ENCODE measurements at regions not wholly inside any gene's neighbourhood (a gene's known extent, or its start where the extent isn't known, plus 50 kb on each side); places are given as distances from the start of the nearest gene placed in this dataset.

DNA sequence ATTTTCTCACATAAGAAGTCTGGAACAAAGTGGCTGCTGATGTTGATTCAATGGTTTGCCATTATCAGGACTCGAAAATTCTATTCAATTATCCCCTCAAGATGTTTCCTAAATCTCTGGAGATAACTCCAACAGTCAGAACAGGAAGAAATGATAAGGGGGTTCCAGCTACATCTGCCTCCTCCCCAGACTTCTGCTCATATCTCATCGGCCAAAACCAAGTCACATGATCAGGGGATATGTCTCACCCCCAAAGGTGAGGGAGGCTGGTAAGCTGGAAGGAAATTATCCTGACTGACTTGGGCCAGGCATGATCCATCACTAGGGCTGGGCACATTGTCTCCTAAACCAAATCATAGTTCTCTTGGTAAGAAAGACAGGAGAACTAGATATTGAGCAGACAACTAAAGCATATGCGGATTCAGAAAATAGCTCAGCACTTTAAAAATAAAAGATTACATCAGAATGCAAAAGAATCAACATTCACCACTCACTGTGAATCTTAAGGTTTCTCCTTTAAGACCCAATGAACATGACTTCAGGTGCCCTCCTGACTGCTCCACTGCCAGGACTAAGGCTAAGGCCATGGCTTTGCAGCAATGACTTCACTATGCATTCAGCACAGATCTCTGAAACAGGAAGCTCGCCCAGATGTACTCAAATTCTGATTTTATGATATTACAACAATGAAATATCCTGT is 306.3 kb downstream of the ENC1 start:
- Histone ChIP-seq H2AFZ (ENCODE audit: low read depth, low read length) (no peak overlapping the region), H3K4me3 (ENCODE audit: low read length) (no peak overlapping the region), H3K9me3 (ENCODE audit: low read length) (no peaks in the 10 kb centered on the region), H3K36me3 (ENCODE audit: insufficient read depth, low read length) (no peaks in the 10 kb centered on the region), H3K4me1 (ENCODE audit: insufficient read depth, low read length) (peaks cover 2% of the 10 kb centered on the region), H3K27me3 (ENCODE audit: insufficient read depth, low read length) (no peaks in the 10 kb centered on the region)

DNA sequence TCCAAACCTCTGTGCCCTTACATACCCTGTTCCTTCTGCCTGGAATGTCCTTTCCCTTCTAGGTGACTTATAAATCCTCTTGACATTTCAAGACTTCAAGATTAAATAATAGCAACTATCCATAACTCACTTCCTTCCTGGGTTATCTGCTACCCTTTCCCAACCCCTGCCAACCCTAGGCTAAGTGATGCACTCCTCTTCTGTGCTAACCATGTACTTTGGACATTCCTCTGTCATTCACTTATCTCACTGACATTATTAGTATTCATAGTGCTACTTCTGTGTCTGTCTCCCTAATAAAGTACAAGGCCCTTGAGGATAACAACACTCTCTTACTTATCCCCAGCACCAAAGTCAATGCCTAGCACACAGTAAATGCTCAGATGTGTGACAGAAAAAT is 307.1 kb downstream of the ENC1 start:
- Histone ChIP-seq H3K4me3 (ENCODE audit: low read length) (no peak overlapping the region), H3K27me3 (ENCODE audit: insufficient read depth, low read length) (no peaks in the 10 kb centered on the region), H2AFZ (ENCODE audit: low read depth, low read length) (no peak overlapping the region), H3K4me1 (ENCODE audit: insufficient read depth, low read length) (peaks cover 2% of the 10 kb centered on the region), H3K9me3 (ENCODE audit: low read length) (no peaks in the 10 kb centered on the region), H3K36me3 (ENCODE audit: insufficient read depth, low read length) (no peaks in the 10 kb centered on the region)

DNA sequence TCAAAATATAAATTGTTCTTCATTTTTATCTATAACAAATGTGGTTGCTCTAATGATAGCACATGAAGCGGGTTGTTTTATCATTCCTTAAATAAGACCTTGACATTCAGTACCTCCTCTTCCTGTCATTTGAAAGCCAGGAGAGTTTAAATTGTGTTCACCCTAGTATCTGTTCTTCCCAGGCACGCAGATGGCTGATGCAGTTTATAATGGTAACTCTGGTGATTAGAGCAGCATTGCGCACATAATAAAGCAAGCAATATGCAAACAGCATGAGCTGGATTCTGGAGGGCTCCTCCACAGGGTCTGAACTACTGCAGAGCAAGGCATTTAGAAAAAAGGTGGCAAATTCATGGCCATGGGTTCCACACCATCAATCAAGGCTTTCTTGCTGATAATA is 307.8 kb downstream of the ENC1 start:
- Histone ChIP-seq H3K4me3 (ENCODE audit: low read length) (no peak overlapping the region), H3K27me3 (ENCODE audit: insufficient read depth, low read length) (no peaks in the 10 kb centered on the region)

DNA sequence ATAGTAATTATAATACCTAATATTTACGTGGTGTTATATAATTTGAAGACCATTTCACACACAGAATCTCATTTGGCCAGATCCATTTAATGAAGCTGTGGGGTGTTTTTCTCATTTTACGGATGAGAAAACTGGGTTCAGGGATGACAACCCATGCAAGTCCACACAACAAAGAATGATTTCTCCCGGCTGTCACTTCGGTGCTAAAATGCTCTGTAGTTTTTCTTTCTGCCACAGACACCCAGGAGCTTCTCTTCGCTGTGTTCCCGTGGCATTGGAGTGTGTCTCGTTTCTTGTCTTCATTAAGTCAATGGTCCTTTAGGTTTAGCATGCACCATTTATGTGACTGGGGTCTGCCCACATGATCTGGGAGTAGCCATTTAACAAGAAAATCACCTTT is 308.5 kb downstream of the ENC1 start:
- peaks cover 4% of the 10 kb centered on the region for H3K4me1 ChIP-seq (ENCODE audit: insufficient read depth, low read length)
- H3K9me3 ChIP-seq (ENCODE audit: low read length), result no peaks in the 10 kb centered on the region
- H3K36me3 ChIP-seq (ENCODE audit: insufficient read depth, low read length), result no peaks in the 10 kb centered on the region
- H3K4me3 ChIP-seq (ENCODE audit: low read length), result no peak overlapping the region
- H3K27me3 ChIP-seq (ENCODE audit: insufficient read depth, low read length), result no peaks in the 10 kb centered on the region
- no peak overlapping the region for H2AFZ ChIP-seq (ENCODE audit: low read depth, low read length)

More for the DNA sequence above, 307.8 kb downstream of the ENC1 start:
- Histone ChIP-seq H3K4me1 (ENCODE audit: insufficient read depth, low read length) (peaks cover 2% of the 10 kb centered on the region), H3K36me3 (ENCODE audit: insufficient read depth, low read length) (no peaks in the 10 kb centered on the region), H2AFZ (ENCODE audit: low read depth, low read length) (no peak overlapping the region), H3K9me3 (ENCODE audit: low read length) (no peaks in the 10 kb centered on the region)

DNA sequence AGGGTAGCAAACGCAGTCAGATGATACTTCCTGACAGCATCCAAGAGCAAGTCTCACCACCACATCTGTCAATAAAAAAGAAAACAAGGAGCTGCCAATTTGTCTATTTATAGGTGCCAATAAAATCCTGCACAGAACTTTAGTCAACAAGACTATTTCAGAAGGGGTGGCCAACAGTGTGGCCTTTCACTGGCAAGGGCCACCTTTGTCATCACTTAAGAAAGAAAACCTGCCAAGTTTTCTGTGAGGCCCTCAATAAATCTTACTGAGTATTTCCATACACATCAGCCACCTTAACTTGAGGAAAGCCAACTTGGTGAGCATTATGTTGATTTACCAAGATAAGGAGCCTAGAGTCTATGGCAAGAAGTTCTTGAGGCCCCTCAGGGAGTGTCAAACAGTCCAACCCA is 312.3 kb downstream of the ENC1 start:
- Histone ChIP-seq H3K36me3 (ENCODE audit: insufficient read depth, low read length) (no peaks in the 10 kb centered on the region), H2AFZ (ENCODE audit: low read depth, low read length) (no peak overlapping the region), H3K27me3 (ENCODE audit: insufficient read depth, low read length) (no peaks in the 10 kb centered on the region), H3K9me3 (ENCODE audit: low read length) (no peaks in the 10 kb centered on the region), H3K4me3 (ENCODE audit: low read length) (no peak overlapping the region), H3K4me1 (ENCODE audit: insufficient read depth, low read length) (peaks cover 12% of the 10 kb centered on the region)

DNA sequence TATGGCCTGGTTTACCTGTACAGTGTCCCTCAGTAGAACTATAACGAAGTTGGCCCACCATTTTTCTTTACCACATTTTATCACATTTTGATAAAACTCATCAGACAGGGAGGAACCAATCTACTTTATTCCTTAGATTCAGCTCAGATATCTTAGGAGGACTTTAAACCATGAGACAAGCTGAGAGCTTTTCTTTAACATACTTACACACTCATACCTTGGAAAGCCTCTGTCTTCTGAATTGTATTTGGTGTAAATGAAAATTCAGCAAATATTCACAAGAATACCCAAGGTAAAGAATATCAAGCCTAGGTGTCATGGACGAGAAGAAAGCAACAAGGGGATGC is 313.2 kb downstream of the ENC1 start:
- no peaks in the 10 kb centered on the region for H3K9me3 ChIP-seq (ENCODE audit: low read length)
- peaks cover 19% of the 10 kb centered on the region for H3K4me1 ChIP-seq (ENCODE audit: insufficient read depth, low read length)
- H3K36me3 ChIP-seq (ENCODE audit: insufficient read depth, low read length), result no peaks in the 10 kb centered on the region
- no peak overlapping the region for H3K4me3 ChIP-seq (ENCODE audit: low read length)
- H2AFZ ChIP-seq (ENCODE audit: low read depth, low read length), result no peak overlapping the region
- H3K27me3 ChIP-seq (ENCODE audit: insufficient read depth, low read length), result no peaks in the 10 kb centered on the region

DNA sequence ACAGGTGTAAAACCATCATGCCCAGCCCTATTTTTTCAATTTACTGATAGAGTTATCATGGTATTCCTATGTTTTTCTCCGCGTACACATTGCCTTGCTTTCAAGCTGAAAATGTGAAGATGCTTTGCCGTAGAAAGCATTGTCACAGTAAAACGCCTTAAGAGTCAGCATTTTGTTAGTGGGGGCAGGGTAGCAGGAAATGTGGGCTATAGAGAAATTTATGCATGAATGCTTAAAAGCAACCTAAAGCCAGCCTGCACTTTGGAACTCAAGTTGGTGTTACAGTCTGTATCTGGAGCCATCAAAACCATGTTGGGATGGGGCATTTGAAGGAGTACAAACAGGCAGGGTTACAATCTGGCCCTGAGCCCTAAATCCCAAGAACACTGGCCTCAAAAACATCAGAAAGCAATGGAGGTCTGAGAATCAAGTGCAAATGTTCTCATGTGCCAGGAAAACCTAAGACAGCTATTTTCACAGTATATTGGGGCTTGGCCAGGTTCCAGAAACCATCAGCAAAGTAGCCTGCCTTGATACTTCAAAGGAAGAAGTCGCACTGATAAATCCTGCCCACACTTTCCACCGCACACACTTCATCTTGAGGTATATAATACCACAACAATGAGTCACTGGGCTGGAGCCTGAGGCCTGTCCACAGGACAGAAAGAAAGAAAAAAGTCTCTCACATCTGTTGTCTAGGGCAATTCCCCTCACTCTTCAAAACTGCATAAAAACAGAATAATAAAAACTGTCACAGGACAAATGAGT is 313.8 kb downstream of the ENC1 start:
- Histone ChIP-seq H2AFZ (ENCODE audit: low read depth, low read length) (no peak overlapping the region), H3K36me3 (ENCODE audit: insufficient read depth, low read length) (no peaks in the 10 kb centered on the region), H3K4me3 (ENCODE audit: low read length) (no peak overlapping the region), H3K4me1 (ENCODE audit: insufficient read depth, low read length) (peaks cover 25% of the 10 kb centered on the region), H3K9me3 (ENCODE audit: low read length) (no peaks in the 10 kb centered on the region), H3K27me3 (ENCODE audit: insufficient read depth, low read length) (no peaks in the 10 kb centered on the region)

DNA sequence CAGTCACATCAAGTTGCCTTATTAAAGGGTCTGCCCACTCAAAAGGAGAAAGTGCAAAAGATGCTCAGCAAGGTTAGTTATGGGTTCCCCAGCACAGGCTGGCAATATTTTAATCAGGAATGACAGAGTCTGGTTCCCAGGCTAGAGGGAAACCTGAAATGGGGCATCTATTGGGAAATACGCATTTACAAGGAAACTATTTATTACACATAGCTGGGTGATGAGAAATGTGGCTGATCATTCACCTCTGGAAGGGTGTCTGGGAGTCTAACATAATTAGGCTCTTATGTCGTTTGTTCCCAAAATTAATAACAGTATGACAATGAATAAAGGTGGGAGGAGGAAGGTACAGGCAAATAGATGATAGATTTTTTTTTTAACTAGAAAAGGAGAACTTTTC is 314.7 kb downstream of the ENC1 start:
- Histone ChIP-seq H3K4me3 (ENCODE audit: low read length) (no peak overlapping the region), H3K4me1 (ENCODE audit: insufficient read depth, low read length) (peaks cover 33% of the 10 kb centered on the region), H3K27me3 (ENCODE audit: insufficient read depth, low read length) (no peaks in the 10 kb centered on the region), H3K9me3 (ENCODE audit: low read length) (no peaks in the 10 kb centered on the region), H2AFZ (ENCODE audit: low read depth, low read length) (no peak overlapping the region), H3K36me3 (ENCODE audit: insufficient read depth, low read length) (no peaks in the 10 kb centered on the region)

DNA sequence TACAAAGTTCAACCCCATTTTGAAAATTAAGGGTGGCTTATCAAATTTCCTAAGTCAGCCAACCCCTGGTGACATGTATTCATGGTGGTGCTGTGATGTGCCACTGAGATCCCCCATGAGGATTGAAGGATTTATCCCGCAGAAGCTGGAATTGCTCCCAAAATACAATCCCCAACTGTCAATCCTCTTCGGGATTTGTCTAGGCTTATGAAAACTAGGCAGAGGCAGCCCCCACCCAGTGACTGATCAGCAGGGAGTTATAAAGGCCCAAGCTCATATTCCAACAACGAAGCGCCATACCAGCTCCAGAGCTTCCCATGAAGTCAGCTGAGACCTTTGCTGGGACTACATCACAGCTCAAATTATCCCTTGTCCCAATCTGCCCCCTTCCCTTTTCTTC is 316.0 kb downstream of the ENC1 start:
- no peak overlapping the region for H2AFZ ChIP-seq (ENCODE audit: low read depth, low read length)
- no peaks in the 10 kb centered on the region for H3K27me3 ChIP-seq (ENCODE audit: insufficient read depth, low read length)
- H3K4me1 ChIP-seq (ENCODE audit: insufficient read depth, low read length), result peaks cover 38% of the 10 kb centered on the region
- H3K9me3 ChIP-seq (ENCODE audit: low read length), result no peaks in the 10 kb centered on the region
- no peaks in the 10 kb centered on the region for H3K36me3 ChIP-seq (ENCODE audit: insufficient read depth, low read length)
- no peak overlapping the region for H3K4me3 ChIP-seq (ENCODE audit: low read length)

DNA sequence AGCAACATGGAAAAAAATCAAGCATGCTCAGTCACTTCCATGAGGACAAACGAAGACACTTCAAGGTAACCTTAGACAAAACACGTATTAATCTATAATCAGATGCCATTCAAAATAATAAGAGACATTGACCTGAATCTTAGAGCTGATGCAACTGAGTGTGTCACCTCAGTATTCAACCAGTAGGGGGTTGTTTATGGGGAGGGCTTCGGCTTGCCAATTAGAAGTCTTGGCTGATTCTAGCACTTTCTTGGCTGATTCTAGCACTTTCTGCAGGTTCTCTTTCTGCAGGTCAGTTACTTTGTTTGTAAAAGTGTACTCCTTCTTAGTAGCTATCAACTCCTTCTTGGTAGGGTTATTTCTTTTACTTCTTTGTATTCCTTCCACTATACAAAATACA is 317.6 kb downstream of the ENC1 start:
- Histone ChIP-seq H2AFZ (ENCODE audit: low read depth, low read length) (no peak overlapping the region), H3K27me3 (ENCODE audit: insufficient read depth, low read length) (no peaks in the 10 kb centered on the region), H3K4me3 (ENCODE audit: low read length) (no peak overlapping the region), H3K36me3 (ENCODE audit: insufficient read depth, low read length) (no peaks in the 10 kb centered on the region), H3K9me3 (ENCODE audit: low read length) (no peaks in the 10 kb centered on the region), H3K4me1 (ENCODE audit: insufficient read depth, low read length) (peaks cover 38% of the 10 kb centered on the region)

DNA sequence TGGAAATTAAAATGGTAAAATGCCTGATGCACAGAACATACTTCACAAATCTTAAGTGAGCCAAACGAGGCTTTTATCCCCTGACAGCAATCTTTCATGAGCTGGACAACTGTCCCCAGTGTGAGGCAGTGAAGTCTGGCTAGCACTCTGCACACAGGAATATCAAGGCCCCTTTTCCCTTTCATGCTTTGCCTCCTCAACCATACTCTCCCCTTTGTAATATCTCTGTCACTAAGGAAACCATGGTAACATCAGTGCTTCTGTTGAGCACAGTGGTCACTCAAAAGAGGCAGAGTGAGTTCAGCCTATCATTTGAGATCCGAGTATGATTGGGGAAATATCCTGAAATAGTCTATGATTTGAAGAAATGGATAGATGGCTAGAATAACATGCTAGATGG is 318.3 kb downstream of the ENC1 start:
- no peaks in the 10 kb centered on the region for H3K27me3 ChIP-seq (ENCODE audit: insufficient read depth, low read length)
- no peak overlapping the region for H3K4me3 ChIP-seq (ENCODE audit: low read length)

DNA sequence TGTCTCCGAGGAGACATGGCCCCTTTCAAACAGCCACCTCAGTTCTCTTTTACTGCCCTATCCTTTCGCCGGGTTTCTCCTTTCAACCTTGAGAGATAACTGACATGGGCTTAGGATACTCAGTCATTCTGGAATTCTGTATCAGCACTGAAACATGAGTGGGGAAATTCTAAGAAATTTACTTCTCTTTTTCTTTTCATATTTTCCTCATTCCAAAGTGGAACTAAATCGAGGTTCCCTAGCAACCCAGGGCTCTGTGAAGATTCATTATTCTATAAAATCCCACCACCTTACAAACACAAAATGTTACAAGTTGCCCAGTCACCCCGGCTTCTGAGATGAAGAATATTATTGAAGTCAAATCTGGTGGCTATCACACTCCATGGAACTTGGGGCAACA is 319.2 kb downstream of the ENC1 start:
- Histone ChIP-seq H2AFZ (ENCODE audit: low read depth, low read length) (no peak overlapping the region), H3K4me3 (ENCODE audit: low read length) (no peak overlapping the region), H3K9me3 (ENCODE audit: low read length) (no peaks in the 10 kb centered on the region), H3K27me3 (ENCODE audit: insufficient read depth, low read length) (no peaks in the 10 kb centered on the region), H3K36me3 (ENCODE audit: insufficient read depth, low read length) (no peaks in the 10 kb centered on the region), H3K4me1 (ENCODE audit: insufficient read depth, low read length) (peaks cover 35% of the 10 kb centered on the region)

More for the DNA sequence above, 318.3 kb downstream of the ENC1 start:
- Histone ChIP-seq H2AFZ (ENCODE audit: low read depth, low read length) (no peak overlapping the region), H3K9me3 (ENCODE audit: low read length) (no peaks in the 10 kb centered on the region), H3K36me3 (ENCODE audit: insufficient read depth, low read length) (no peaks in the 10 kb centered on the region), H3K4me1 (ENCODE audit: insufficient read depth, low read length) (peaks cover 38% of the 10 kb centered on the region)

DNA sequence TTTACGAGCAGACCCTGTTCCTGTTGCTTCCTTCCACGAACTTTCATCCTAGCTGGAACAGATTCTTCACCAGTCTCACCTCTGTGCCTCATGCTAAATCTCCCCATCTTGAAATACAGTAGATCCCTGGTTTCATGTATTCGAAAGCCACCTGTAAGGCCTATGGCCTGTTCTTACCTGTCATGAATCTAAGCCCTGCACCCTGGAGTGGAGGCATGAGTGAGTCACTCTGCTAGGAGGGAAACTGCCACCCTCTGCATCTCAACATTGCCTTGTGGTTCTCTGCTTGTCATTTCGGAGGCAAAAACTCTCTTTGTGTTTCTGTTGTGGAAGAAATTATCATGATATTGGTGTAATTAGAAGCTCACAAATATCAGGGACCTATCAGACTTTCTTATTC is 320.0 kb downstream of the ENC1 start:
- Histone ChIP-seq H3K27me3 (ENCODE audit: insufficient read depth, low read length) (no peaks in the 10 kb centered on the region), H3K4me1 (ENCODE audit: insufficient read depth, low read length) (peaks cover 43% of the 10 kb centered on the region), H2AFZ (ENCODE audit: low read depth, low read length) (no peak overlapping the region), H3K4me3 (ENCODE audit: low read length) (no peak overlapping the region), H3K9me3 (ENCODE audit: low read length) (no peaks in the 10 kb centered on the region), H3K36me3 (ENCODE audit: insufficient read depth, low read length) (no peaks in the 10 kb centered on the region)

DNA sequence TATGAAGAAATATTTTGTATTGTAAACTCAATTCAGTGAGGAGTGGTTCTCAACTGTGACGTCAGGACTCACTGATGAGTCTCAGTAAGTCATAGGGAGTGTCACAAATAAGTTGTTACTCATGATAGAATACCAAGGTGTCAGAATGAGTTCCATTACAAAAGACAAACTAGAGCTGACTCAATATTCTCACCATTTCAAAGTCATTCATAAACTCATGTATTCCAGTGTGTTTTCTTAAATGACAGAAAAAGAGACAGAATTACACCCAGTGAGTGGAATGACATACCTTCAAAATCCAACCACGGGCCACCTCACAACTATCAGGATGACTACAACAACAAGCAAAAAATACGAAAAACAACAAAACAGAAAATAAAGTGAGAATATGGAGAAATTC is 321.5 kb downstream of the ENC1 start:
- Histone ChIP-seq H2AFZ (ENCODE audit: low read depth, low read length) (no peak overlapping the region), H3K4me1 (ENCODE audit: insufficient read depth, low read length) (peaks cover 45% of the 10 kb centered on the region), H3K27me3 (ENCODE audit: insufficient read depth, low read length) (no peaks in the 10 kb centered on the region), H3K4me3 (ENCODE audit: low read length) (no peak overlapping the region), H3K9me3 (ENCODE audit: low read length) (no peaks in the 10 kb centered on the region), H3K36me3 (ENCODE audit: insufficient read depth, low read length) (no peaks in the 10 kb centered on the region)

Data from neuron (in vitro differentiated cells).